ENCODE measurements at regions not wholly inside any gene's neighbourhood (a gene's known extent, or its start where the extent isn't known, plus 50 kb on each side); places are given as distances from the start of the nearest gene placed in this dataset.

- FAIRE-seq (no peak), DNase-seq (ENCODE audit: low spot score) (no peak)
Measured at GRCh38 chr6:95352064-95352795, 225.1 kb upstream of the MANEA start.

GRCh38 chr6:95354551-95354950 lies 222.8 kb upstream of the MANEA start:
- DNase-seq (ENCODE audit: low spot score) (no peak), FAIRE-seq (no peak)

- FAIRE-seq (no peak), DNase-seq (ENCODE audit: low spot score) (no peak)
Measured at GRCh38 chr6:95357380-95358020, 219.8 kb upstream of the MANEA start.

GRCh38 chr6:95364016-95364604 lies 213.2 kb upstream of the MANEA start:
- DNase-seq (ENCODE audit: low spot score), result peak; percentile 12
- FAIRE-seq, result no peak

GRCh38 chr6:95365454-95365853 lies 211.9 kb upstream of the MANEA start:
- no peak for FAIRE-seq

GRCh38 chr6:95366414-95366813 lies 210.9 kb upstream of the MANEA start:
- FAIRE-seq (no peak), DNase-seq (ENCODE audit: low spot score) (no peak)

More at GRCh38 chr6:95365454-95365853, 211.9 kb upstream of the MANEA start:
- DNase-seq (ENCODE audit: low spot score), result no peak

GRCh38 chr6:95383878-95384277 lies 193.5 kb upstream of the MANEA start:
- DNase-seq (ENCODE audit: low spot score) (no peak), FAIRE-seq (no peak)

- FAIRE-seq, result no peak
- DNase-seq (ENCODE audit: low spot score), result no peak
Measured at GRCh38 chr6:95384988-95385387, 192.3 kb upstream of the MANEA start.

GRCh38 chr6:95387845-95388244 lies 189.5 kb upstream of the MANEA start:
- no peak for FAIRE-seq
- no peak for DNase-seq (ENCODE audit: low spot score)

- no peak for FAIRE-seq
Measured at GRCh38 chr6:95404777-95405176, 172.6 kb upstream of the MANEA start.

GRCh38 chr6:95408111-95408510 lies 169.2 kb upstream of the MANEA start:
- FAIRE-seq, result no peak

More at GRCh38 chr6:95404777-95405176, 172.6 kb upstream of the MANEA start:
- DNase-seq (ENCODE audit: low spot score), result no peak

GRCh38 chr6:95410168-95410567 lies 167.2 kb upstream of the MANEA start:
- no peak for DNase-seq (ENCODE audit: low spot score)
- no peak for FAIRE-seq

More at GRCh38 chr6:95408111-95408510, 169.2 kb upstream of the MANEA start:
- no peak for DNase-seq (ENCODE audit: low spot score)

GRCh38 chr6:95413789-95414188 lies 163.5 kb upstream of the MANEA start:
- DNase-seq (ENCODE audit: low spot score), result no peak
- FAIRE-seq, result no peak

- no peak for DNase-seq (ENCODE audit: low spot score)
- no peak for FAIRE-seq
Measured at GRCh38 chr6:95417856-95418255, 159.5 kb upstream of the MANEA start.

- FAIRE-seq, result no peak
Measured at GRCh38 chr6:95420792-95421191, 156.5 kb upstream of the MANEA start.

GRCh38 chr6:95423331-95423730 lies 154.0 kb upstream of the MANEA start:
- DNase-seq (ENCODE audit: low spot score) (no peak), FAIRE-seq (no peak)

More at GRCh38 chr6:95420792-95421191, 156.5 kb upstream of the MANEA start:
- no peak for DNase-seq (ENCODE audit: low spot score)

GRCh38 chr6:95431637-95432228 lies 145.6 kb upstream of the MANEA start:
- peak; percentile 5 for DNase-seq (ENCODE audit: low spot score)
- no peak for FAIRE-seq

- FAIRE-seq, result no peak
- no peak for DNase-seq (ENCODE audit: low spot score)
Measured at GRCh38 chr6:95439741-95440140, 137.6 kb upstream of the MANEA start.

- no peak for FAIRE-seq
- no peak for DNase-seq (ENCODE audit: low spot score)
Measured at GRCh38 chr6:95448208-95448607, 129.1 kb upstream of the MANEA start.

- DNase-seq (ENCODE audit: low spot score) (no peak), FAIRE-seq (no peak)
Measured at GRCh38 chr6:95469511-95469910, 107.8 kb upstream of the MANEA start.

GRCh38 chr6:95478941-95479340 lies 98.4 kb upstream of the MANEA start:
- DNase-seq (ENCODE audit: low spot score), result no peak
- FAIRE-seq, result no peak

- no peak for DNase-seq (ENCODE audit: low spot score)
- FAIRE-seq, result no peak
Measured at GRCh38 chr6:95487817-95488216, 89.5 kb upstream of the MANEA start.

Measured in RCC 7860 (cell line).